ENCODE measurements at regions not wholly inside any gene's neighbourhood (a gene's known extent, or its start where the extent isn't known, plus 50 kb on each side); places are given as distances from the start of the nearest gene placed in this dataset.

- DNase-seq (ENCODE audit: low spot score), result no peak
These were observed 95.4 kb upstream of the KLHL25 start for GRCh38 chr15:85889956-85890619.

GRCh38 chr15:85890620-85890980 lies 95.9 kb upstream of the KLHL25 start:
- DNase-seq (ENCODE audit: low spot score), result no peak

GRCh38 chr15:85891470-85891869 lies 96.7 kb upstream of the KLHL25 start:
- no peak for DNase-seq (ENCODE audit: low spot score)

GRCh38 chr15:85892232-85892631 lies 97.5 kb upstream of the KLHL25 start:
- DNase-seq (ENCODE audit: low spot score), result no peak

- no peak for DNase-seq (ENCODE audit: low spot score)
These were observed 102.6 kb upstream of the KLHL25 start for GRCh38 chr15:85897207-85897894.

- DNase-seq (ENCODE audit: low spot score), result no peak
These were observed 103.4 kb upstream of the KLHL25 start for GRCh38 chr15:85897895-85898717.

GRCh38 chr15:85899927-85900326 lies 105.2 kb upstream of the KLHL25 start:
- no peak for DNase-seq (ENCODE audit: low spot score)

- DNase-seq (ENCODE audit: low spot score), result no peak
These were observed 111.2 kb upstream of the KLHL25 start for GRCh38 chr15:85905751-85906450.

- no peak for DNase-seq (ENCODE audit: low spot score)
These were observed 111.9 kb upstream of the KLHL25 start for GRCh38 chr15:85906640-85907039.

- no peak for DNase-seq (ENCODE audit: low spot score)
These were observed 116.1 kb upstream of the KLHL25 start for GRCh38 chr15:85910834-85911233.

- DNase-seq (ENCODE audit: low spot score), result no peak
These were observed 118.7 kb upstream of the KLHL25 start for GRCh38 chr15:85913461-85913860.

GRCh38 chr15:85920956-85921355 lies 126.2 kb upstream of the KLHL25 start:
- no peak for DNase-seq (ENCODE audit: low spot score)

GRCh38 chr15:85924088-85924487 lies 129.4 kb upstream of the KLHL25 start:
- no peak for DNase-seq (ENCODE audit: low spot score)

GRCh38 chr15:85925649-85926237 lies 131.0 kb upstream of the KLHL25 start:
- no peak for DNase-seq (ENCODE audit: low spot score)

- DNase-seq (ENCODE audit: low spot score), result no peak
These were observed 132.1 kb upstream of the KLHL25 start for GRCh38 chr15:85926834-85927233.

GRCh38 chr15:85927931-85928537 lies 133.3 kb upstream of the KLHL25 start:
- DNase-seq (ENCODE audit: low spot score), result no peak

- DNase-seq (ENCODE audit: low spot score), result no peak
These were observed 135.1 kb upstream of the KLHL25 start for GRCh38 chr15:85929786-85930185.

GRCh38 chr15:85932391-85932790 lies 137.7 kb upstream of the KLHL25 start:
- no peak for DNase-seq (ENCODE audit: low spot score)

GRCh38 chr15:85934691-85935090 lies 140.0 kb upstream of the KLHL25 start:
- no peak for DNase-seq (ENCODE audit: low spot score)

- no peak for DNase-seq (ENCODE audit: low spot score)
These were observed 140.5 kb upstream of the KLHL25 start for GRCh38 chr15:85935182-85935581.

GRCh38 chr15:85937661-85938060 lies 142.0 kb upstream of the AGBL1 start:
- DNase-seq (ENCODE audit: low spot score), result no peak
